GM21737 (cell line): ENCODE measurements at regions not wholly inside any gene's neighbourhood (a gene's known extent, or its start where the extent isn't known, plus 50 kb on each side); places are given as distances from the start of the nearest gene placed in this dataset.
"Not testable (repeated sequence)": the region's sequence is repeated elsewhere in the genome, so short reads cannot be mapped to it uniquely, and the experiment has no call there.

Source experiments
- ATAC-seq: cut with Tn5 transposase; IDR thresholded peaks from one replicate; pipeline ENCODE4 v1.9.1; 2021; ENCODE audit warnings: mild to moderate bottlenecking, moderate library complexity; ENCODE audit not compliant: unreplicated experiment

DNA sequence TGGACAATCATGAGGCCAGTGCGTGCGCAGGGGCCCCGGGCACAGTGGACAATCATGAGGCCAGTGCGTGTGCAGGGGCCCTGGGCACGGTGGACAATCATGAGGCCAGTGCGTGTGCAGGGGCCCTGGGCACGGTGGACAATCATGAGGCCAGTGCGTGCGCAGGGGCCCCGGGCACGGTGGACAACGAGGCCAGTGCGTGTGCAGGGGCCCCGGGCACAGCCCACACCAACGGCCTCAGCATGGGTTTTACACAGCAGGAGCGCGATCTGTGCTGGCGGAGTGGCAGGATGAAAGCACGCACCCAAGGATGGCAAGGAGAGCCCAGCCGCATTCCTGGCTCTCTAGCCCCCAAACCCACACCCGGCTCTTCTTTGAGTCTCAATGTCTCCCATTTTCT, 78.8 kb downstream of the RFLNA start:
- ATAC-seq: not testable (repeated sequence)

DNA sequence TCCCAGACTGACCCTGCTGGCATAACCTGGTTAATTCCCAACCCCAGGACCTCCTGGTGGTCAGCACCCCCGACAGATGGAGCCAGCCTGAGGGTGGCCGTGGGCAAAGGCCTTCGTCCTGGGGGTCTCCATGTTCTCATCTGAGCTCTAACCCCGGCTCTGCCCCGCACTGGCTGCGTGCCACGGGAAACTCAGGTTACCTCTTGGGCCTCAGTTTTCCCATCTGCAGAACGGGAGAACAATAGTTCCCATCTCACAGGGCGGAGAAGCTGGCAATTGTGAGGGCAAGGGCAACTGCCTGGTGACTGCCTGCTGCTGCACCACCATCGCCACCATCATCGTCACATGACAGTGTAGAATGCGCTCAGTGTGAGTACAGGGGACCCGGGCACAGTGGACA, 77.9 kb downstream of the RFLNA start:
- no peak for ATAC-seq

DNA sequence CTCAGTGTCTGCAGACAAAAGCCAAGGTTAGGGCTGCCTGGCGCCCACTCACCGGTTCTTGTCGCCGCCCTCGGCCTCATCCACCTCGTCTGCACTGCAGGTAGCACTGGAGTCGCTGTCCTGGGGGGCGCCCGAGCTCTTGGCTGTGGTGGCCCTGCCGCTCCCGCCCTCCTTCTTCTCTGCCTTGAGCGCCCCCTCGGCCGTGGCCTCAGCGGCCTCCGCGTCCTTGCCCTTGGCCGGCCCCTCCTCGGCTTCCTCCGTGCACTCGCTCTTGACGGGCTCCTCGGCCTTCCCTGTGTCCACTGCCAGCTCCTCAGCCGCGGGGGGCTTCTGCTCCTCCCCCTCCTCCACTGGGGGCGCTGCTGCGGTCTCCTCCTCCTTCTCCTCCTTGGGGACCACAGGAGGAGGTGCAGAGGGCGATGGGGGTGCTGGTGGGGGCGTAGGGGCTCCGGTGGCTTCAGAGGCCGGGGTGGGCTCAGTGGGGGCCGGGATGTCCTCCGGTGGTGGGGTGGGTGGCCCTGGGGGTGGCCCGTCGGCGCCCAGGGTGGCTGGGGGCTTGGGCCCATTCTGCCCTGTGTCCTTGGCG, 77.2 kb downstream of the RFLNA start:
- ATAC-seq: no peak

DNA sequence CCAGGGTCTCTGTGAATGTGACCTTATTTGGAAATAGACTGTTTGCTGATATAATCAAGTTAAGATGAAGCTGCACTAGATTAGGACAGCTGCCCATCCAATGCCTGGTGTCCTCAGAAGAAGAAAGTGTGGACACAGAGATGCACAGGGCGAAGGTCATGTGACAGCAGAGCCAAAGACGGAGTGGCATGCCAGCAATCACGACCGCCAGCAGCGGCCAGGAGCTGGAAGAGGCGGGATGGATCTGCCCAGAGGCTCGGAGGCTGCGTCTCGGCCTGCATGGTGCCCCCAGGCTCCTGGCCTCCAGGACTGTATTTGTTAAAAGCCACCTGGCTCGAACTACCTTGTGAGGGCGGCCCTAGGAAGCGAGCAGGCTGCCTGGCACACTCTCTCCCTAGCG, 76.5 kb downstream of the RFLNA start:
- ATAC-seq: no peak

DNA sequence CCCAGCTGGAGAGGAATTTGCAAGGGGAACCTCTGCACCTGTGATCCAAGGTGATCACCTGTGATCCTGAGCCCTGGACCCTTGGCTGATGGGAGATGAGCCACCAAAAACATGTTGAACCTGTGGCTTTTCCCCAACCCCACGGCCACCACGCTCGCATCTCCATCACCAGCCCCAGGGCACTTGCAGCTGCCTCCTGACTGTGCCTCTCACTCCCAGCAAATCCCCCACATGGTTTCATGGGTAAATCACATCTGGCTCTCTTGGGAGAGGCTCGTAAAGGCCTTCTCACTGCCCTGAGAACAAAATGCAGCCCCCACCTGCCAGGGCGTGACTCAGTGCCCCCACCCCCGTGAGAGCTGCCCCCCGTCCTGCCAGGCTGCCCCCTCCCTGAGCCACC, 76.0 kb downstream of the RFLNA start:
- ATAC-seq: no peak

DNA sequence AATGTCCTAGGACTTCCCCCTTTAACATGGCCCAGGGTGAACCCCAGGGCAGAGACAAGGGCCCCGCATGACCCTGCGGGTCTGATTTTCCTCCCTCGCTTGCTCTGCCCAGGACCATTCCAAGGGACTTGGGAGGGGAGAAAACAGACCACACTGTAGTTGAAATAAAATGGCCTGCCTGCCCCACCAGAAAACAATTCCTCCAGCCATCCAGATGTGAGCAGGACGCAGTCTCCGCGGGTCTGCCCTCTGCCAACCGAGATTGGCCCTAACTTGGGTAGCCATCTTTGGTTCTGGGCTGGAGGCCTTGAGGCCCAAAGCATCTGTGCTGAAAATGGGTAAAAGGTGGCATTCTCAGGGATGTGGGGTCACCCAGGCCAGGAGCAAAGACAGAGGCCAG, 75.5 kb downstream of the RFLNA start:
- no peak for ATAC-seq

DNA sequence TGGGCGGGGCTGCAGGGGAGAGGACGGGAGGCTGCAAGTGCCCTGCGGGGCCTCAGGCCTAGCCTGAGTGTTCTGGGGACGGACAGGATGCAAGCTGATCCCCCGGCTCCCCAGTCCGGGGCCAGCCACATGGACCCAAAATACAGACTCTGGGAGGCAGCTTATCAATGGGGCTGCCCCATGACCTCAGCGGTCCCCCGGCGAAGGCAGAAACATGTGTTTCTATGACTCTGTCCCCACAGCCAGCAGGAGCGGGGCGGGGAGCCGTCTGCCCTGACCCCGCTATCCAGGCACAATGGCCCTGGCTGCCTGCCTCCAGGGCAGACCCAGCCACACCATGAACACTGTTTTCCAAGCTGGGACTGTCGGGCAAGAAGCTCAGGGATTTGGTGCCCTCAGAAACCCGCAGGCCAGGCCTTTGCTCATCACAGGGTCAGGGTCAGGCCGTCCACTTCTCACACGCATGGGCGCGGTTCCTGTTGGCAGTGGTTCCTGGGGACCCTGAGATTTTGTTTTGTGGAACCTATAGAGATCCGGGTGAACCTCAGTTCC, 75.0 kb downstream of the RFLNA start:
- no peak for ATAC-seq

DNA sequence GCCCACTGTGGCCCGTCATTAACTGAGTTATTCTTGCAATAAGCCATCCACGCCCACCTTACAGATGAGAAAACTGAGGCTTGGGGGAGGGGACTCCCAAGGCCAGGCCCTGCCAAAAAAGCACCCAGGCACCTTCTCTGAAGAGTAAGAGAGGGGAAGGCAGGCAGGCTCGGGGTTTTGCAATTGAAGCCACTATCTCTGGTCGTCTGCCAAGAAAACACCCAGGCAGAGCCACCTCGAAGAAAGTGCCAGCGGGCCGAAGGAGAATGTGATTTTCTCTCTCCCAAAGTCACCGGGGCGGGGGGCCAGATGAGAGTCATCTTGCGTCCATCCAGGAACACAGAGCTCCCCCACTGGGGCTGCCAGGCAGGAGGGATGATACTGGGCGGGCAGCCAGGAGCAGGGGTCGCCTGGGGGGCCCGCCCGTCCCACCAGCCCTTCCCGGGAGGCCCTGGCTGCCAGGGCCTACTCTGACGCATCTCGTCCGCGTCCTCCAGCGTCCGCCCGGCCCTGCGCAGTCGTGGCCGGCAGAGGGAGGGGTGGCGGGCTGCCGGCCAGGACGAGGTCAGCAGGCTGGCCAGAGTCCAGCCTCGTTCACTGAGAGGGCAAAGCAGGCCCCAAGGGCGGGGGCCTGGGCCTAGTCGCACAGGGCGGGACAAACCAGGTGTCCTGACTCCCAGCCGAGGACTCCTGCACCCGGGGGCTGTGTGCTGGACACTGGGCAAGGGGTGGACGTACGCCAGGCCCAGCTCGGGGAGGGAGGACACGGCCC, 74.3 kb downstream of the RFLNA start:
- no peak for ATAC-seq

DNA sequence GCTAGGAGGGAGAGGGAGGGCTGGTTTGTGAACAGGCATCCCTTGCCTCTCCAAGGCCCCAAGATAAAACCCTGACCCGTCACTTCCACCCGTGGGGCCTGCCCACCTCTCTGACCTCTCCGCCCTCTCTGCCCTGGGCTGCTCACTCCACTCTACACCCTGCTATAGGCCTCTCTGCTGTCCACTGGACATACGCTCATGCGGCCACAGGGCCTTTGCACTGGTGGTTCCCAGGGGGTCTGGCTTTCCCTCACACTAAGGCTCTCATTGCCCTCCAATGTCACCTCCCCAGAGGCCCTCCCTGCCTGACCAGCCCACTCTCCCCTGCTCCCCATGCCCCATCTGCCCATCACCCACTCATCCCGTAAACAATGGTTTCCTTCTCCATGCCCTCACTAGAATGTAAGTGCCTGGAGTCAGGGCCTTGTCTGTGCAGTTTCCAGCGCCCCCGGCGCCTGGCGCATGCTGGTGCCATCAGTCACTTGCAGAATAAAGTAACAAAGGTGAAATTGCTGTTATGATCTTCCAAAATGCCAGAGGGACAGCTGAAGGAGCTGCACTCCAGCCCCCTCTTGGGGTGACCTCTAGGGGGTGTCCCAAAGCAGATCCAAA, 73.6 kb downstream of the RFLNA start:
- ATAC-seq: no peak

DNA sequence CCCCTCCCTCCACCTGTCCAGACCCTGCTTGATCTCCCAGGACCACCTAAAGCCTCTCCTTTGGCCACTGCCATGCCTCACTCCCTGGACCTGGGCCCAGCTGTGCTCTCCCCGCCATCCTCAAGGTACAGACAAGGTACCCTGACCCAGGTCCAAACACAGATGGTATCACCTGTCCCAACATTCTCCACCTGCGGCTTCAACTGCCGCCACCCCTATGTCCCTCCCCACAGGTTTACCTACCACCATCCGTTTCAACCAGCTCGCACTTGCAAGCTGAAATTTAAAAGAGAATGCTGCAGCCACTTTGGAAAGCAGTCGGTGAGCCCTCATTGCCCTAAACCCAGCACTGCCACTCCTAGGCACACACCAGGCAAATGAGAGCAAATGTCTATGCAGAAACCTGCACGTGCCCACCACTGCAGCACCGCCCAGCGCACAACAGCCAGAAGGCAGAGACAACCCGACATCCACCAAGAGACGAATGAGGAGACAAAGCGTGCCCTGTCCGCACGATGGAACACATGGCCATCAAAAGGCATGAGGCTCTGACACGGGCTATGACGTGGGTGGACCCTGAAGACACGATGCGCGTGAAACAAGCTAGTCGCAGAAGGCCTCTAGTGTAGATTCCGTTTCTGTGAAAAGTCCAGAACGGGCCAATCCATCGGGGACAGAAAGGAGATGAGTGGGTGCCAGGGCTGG, 71.0 kb downstream of the RFLNA start:
- no peak for ATAC-seq
